D721Med (cell line): ENCODE measurements at regions not wholly inside any gene's neighbourhood (a gene's known extent, or its start where the extent isn't known, plus 50 kb on each side); places are given as distances from the start of the nearest gene placed in this dataset.

Experiments used
- DNase-seq: peaks from one replicate; pipeline ENCODE4 v3.0.0; 2011; ENCODE audit warnings: low spot score; ENCODE audit not compliant: insufficient read length
- FAIRE-seq: peaks from 2 replicates; lab custom pipeline; 2011; peaks lifted over from hg19 to GRCh38; lab: Jason Lieb, UNC
- CTCF ChIP-seq: IDR thresholded peaks from 2 replicates; pipeline ENCODE4 v1.5.1; 2012; ENCODE audit warnings: mild to moderate bottlenecking, control low read depth; ENCODE audit not compliant: insufficient read depth; ENCODE audit errors: missing control alignments

GRCh38 chr14:104506461-104507253 lies 72.9 kb upstream of the C14orf180 start:
- FAIRE-seq (no peak), DNase-seq (no peak)
- no peak for TF ChIP-seq CTCF

- no peak for TF ChIP-seq CTCF
- no peak for DNase-seq
- FAIRE-seq, result no peak
Measured at GRCh38 chr14:104507443-104507842, 72.1 kb upstream of the C14orf180 start.

DNA sequence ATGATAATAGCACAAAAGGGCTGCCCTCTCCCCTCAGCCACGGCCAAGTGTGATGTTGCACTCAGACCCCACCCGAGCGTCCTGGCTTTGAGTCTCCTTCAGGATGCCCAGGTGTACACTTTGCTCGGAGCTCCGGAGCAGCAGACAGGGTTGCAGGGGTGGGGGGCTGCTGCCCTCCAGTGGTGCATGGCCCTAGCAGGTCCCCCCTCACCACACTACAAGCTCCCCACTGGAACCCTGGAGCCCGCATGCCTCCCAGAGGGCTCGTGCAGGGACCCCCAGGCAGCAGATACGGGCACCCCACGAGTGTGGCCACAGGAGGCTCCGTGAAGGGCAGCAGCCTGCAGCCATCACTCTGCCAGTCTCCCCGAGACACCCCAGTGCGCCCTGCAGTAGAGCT lies 69.9 kb upstream of the C14orf180 start:
- DNase-seq (no peak), FAIRE-seq (no peak)
- TF ChIP-seq CTCF, result peak; percentile 7

DNA sequence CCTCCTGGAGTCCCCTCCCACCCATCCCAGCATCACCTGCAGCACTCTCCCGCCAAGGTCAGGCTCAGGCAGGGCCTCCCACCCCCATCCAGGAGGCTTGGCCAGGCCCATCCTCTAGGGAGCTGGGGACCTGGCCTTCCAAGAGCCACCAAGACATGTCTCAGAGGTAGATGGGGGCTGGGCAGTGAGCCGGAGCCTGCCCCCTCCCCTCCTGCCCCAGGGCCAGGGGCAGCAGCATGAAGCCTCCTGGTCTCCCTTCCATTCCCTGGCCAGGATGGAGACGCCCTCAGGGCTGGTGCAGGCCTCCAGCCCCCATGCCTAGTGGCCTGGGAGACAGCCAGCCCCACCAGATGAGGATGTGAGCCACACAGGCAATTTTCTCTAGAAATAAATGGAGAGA lies 69.3 kb upstream of the C14orf180 start:
- FAIRE-seq (no peak), DNase-seq (no peak)
- TF ChIP-seq CTCF, result no peak

- no peak for DNase-seq
- no peak for TF ChIP-seq CTCF
- FAIRE-seq, result no peak
Measured at GRCh38 chr14:104510794-104511611, 68.6 kb upstream of the C14orf180 start.

GRCh38 chr14:104512061-104512460 lies 67.5 kb upstream of the C14orf180 start:
- no peak for TF ChIP-seq CTCF
- DNase-seq, result no peak
- FAIRE-seq, result no peak
